ENCODE measurements at regions not wholly inside any gene's neighbourhood (a gene's known extent, or its start where the extent isn't known, plus 50 kb on each side); places are given as distances from the start of the nearest gene placed in this dataset.

- no peaks in the 10 kb centered on the region for H3K36me3 ChIP-seq (ENCODE audit: insufficient read depth, low read length)
- peaks cover 10% of the 10 kb centered on the region for H3K4me1 ChIP-seq (ENCODE audit: insufficient read depth, low read length)
- no peak overlapping the region for H3K4me3 ChIP-seq (ENCODE audit: low read depth in 1 of 2, low read length in 2 of 2)
- H3K27me3 ChIP-seq (ENCODE audit: control insufficient read depth in 1 of 2, insufficient read depth in 2 of 2, low read length in 2 of 2) = no peaks in the 10 kb centered on the region
- H3K9me3 ChIP-seq (ENCODE audit: low read length) = no peaks in the 10 kb centered on the region
- no peak overlapping the region for H3K9ac ChIP-seq (ENCODE audit: low read length)
- H3K27ac ChIP-seq (ENCODE audit: low read depth, low read length) = no peak overlapping the region
Observed at GRCh38 chr3:152622811-152623167, 212.1 kb upstream of the P2RY1 start.

DNA sequence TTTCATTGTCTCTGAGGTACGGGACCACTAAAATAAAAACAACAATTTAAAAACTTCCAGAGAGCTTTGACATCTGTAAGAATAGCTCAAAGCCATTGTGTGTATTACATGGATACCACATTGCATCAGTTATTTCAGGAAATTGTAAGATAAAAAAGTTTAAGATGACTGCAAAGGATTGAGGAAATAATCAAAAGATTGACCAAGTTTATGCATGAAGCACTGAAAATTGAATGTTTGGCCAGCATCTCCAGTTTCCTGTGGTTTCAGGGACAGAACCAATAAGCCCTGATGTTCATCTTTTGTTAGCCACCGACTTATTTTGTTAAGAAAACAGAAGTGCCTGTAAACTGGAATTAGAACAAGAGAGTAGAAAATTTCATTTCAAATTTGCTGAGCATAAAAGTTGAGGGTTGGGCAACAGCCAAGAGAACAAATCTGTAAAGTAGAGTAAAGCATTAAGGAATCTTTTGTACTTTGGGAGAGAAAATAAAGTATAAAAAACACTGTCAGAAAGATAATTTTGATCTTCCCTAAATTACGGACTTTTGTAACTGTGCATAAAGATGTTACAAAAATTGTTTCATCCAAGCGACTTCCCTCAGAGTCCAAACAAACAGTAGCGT, 211.5 kb upstream of the P2RY1 start:
- Histone ChIP-seq H3K27me3 (ENCODE audit: control insufficient read depth in 1 of 2, insufficient read depth in 2 of 2, low read length in 2 of 2) (no peaks in the 10 kb centered on the region), H3K9me3 (ENCODE audit: low read length) (no peaks in the 10 kb centered on the region), H3K4me3 (ENCODE audit: low read depth in 1 of 2, low read length in 2 of 2) (no peak overlapping the region), H3K9ac (ENCODE audit: low read length) (no peak overlapping the region), H3K27ac (ENCODE audit: low read depth, low read length) (no peak overlapping the region), H3K36me3 (ENCODE audit: insufficient read depth, low read length) (no peaks in the 10 kb centered on the region), H3K4me1 (ENCODE audit: insufficient read depth, low read length) (peaks cover 10% of the 10 kb centered on the region)

DNA sequence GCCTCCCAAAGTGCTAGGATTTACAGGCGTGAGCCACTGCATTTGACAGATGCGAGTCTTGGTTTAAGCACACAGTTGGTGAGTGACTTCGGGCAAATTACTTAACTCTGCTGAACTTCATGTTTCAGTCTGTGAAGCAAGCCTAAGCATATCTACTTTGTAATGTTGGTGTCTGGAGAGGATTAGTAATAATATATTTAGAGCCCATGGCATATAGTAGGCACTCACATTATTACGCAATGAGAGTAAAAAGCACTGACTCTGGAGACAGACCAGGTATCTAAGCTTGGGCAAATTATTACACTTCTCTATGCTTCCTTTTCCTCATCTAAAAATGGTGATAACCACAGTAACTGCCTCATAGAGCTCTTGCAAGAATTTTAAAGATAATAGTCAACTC, 208.7 kb upstream of the P2RY1 start:
- Histone ChIP-seq H3K27me3 (ENCODE audit: control insufficient read depth in 1 of 2, insufficient read depth in 2 of 2, low read length in 2 of 2) (no peaks in the 10 kb centered on the region), H3K4me3 (ENCODE audit: low read depth in 1 of 2, low read length in 2 of 2) (no peak overlapping the region)

DNA sequence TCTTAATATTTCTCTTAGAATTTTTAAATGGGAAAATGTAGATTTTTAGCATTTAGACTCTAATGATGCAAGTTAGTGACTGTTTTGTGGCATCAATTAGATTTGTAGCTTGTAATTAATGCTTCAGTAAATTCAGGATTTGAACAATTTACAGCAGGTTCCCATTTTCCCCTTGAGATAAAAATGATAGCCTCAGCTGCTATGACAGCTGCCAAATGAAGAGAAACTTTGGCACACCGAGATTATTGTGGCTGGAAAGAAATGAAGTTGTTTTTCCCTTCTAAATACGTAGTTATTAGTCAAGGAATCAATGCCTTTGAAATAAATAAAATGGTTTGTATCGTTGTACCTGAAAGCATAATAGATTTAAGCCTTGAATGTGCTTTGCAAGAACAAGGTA, 206.4 kb upstream of the P2RY1 start:
- Histone ChIP-seq H3K4me1 (ENCODE audit: insufficient read depth, low read length) (no peaks in the 10 kb centered on the region), H3K36me3 (ENCODE audit: insufficient read depth, low read length) (no peaks in the 10 kb centered on the region), H3K9me3 (ENCODE audit: low read length) (no peaks in the 10 kb centered on the region)

More for the DNA sequence above, 208.7 kb upstream of the P2RY1 start:
- Histone ChIP-seq H3K4me1 (ENCODE audit: insufficient read depth, low read length) (no peaks in the 10 kb centered on the region), H3K27ac (ENCODE audit: low read depth, low read length) (no peak overlapping the region), H3K36me3 (ENCODE audit: insufficient read depth, low read length) (no peaks in the 10 kb centered on the region), H3K9ac (ENCODE audit: low read length) (no peak overlapping the region), H3K9me3 (ENCODE audit: low read length) (no peaks in the 10 kb centered on the region)

GRCh38 chr3:152629363-152630122, 205.4 kb upstream of the P2RY1 start:
- H3K9ac ChIP-seq (ENCODE audit: low read length) = no peak overlapping the region
- no peak overlapping the region for H3K4me3 ChIP-seq (ENCODE audit: low read depth in 1 of 2, low read length in 2 of 2)
- no peaks in the 10 kb centered on the region for H3K9me3 ChIP-seq (ENCODE audit: low read length)
- no peaks in the 10 kb centered on the region for H3K36me3 ChIP-seq (ENCODE audit: insufficient read depth, low read length)
- no peaks in the 10 kb centered on the region for H3K4me1 ChIP-seq (ENCODE audit: insufficient read depth, low read length)
- H3K27me3 ChIP-seq (ENCODE audit: control insufficient read depth in 1 of 2, insufficient read depth in 2 of 2, low read length in 2 of 2) = no peaks in the 10 kb centered on the region
- no peak overlapping the region for H3K27ac ChIP-seq (ENCODE audit: low read depth, low read length)

More for the DNA sequence above, 206.4 kb upstream of the P2RY1 start:
- Histone ChIP-seq H3K9ac (ENCODE audit: low read length) (no peak overlapping the region), H3K27me3 (ENCODE audit: control insufficient read depth in 1 of 2, insufficient read depth in 2 of 2, low read length in 2 of 2) (no peaks in the 10 kb centered on the region), H3K27ac (ENCODE audit: low read depth, low read length) (no peak overlapping the region), H3K4me3 (ENCODE audit: low read depth in 1 of 2, low read length in 2 of 2) (no peak overlapping the region)

DNA sequence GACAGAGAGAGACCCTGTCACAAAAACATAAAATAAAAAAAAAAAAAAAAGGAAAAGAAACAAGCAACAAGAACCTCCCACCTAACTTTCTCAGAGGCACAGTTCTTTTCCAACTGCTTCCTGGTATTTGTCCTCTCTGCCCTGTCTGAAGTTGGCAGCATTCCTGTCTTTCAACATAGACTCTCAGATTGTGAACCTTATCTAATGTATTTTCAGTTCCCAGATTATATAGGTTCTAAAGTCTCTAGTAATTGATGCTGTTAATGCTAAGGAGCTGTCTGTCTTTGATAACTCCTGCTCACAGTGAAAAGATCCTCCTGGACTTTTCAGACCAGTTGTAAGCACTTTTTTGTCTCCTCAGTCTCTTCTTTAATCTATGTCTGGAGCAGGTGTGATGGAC, 199.5 kb upstream of the P2RY1 start:
- Histone ChIP-seq H3K4me3 (ENCODE audit: low read depth in 1 of 2, low read length in 2 of 2) (no peak overlapping the region), H3K9me3 (ENCODE audit: low read length) (no peaks in the 10 kb centered on the region), H3K4me1 (ENCODE audit: insufficient read depth, low read length) (no peaks in the 10 kb centered on the region), H3K9ac (ENCODE audit: low read length) (no peak overlapping the region), H3K27me3 (ENCODE audit: control insufficient read depth in 1 of 2, insufficient read depth in 2 of 2, low read length in 2 of 2) (no peaks in the 10 kb centered on the region), H3K27ac (ENCODE audit: low read depth, low read length) (no peak overlapping the region), H3K36me3 (ENCODE audit: insufficient read depth, low read length) (no peaks in the 10 kb centered on the region)

- no peak overlapping the region for H3K27ac ChIP-seq (ENCODE audit: low read depth, low read length)
- H3K9ac ChIP-seq (ENCODE audit: low read length) = no peak overlapping the region
- no peak overlapping the region for H3K4me3 ChIP-seq (ENCODE audit: low read depth in 1 of 2, low read length in 2 of 2)
- no peaks in the 10 kb centered on the region for H3K4me1 ChIP-seq (ENCODE audit: insufficient read depth, low read length)
- H3K36me3 ChIP-seq (ENCODE audit: insufficient read depth, low read length) = no peaks in the 10 kb centered on the region
- H3K27me3 ChIP-seq (ENCODE audit: control insufficient read depth in 1 of 2, insufficient read depth in 2 of 2, low read length in 2 of 2) = no peaks in the 10 kb centered on the region
- H3K9me3 ChIP-seq (ENCODE audit: low read length) = no peaks in the 10 kb centered on the region
Observed at GRCh38 chr3:152636651-152637050, 198.3 kb upstream of the P2RY1 start.

DNA sequence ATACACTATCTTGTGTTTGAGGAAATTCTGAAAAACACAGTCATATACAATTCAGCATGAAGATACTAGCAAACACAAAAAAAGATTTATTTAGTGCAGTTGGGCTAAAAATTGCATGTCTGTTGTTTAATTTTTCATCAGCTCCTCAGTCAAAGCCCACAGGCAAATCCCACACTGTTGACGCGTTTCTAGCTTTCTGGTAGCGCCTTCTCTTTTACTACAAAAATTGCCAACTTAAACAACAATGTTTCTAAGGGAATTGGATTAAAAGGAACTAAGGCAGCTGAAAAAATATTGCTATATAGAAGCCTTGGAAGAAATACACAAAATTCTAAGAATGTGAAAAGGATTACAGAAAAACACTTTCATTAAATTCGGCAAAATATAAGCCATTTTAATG, 196.7 kb upstream of the P2RY1 start:
- H3K27ac ChIP-seq (ENCODE audit: low read depth, low read length) = no peak overlapping the region
- H3K27me3 ChIP-seq (ENCODE audit: control insufficient read depth in 1 of 2, insufficient read depth in 2 of 2, low read length in 2 of 2) = no peaks in the 10 kb centered on the region
- no peaks in the 10 kb centered on the region for H3K9me3 ChIP-seq (ENCODE audit: low read length)
- no peaks in the 10 kb centered on the region for H3K36me3 ChIP-seq (ENCODE audit: insufficient read depth, low read length)
- no peaks in the 10 kb centered on the region for H3K4me1 ChIP-seq (ENCODE audit: insufficient read depth, low read length)
- no peak overlapping the region for H3K9ac ChIP-seq (ENCODE audit: low read length)
- H3K4me3 ChIP-seq (ENCODE audit: low read depth in 1 of 2, low read length in 2 of 2) = no peak overlapping the region

DNA sequence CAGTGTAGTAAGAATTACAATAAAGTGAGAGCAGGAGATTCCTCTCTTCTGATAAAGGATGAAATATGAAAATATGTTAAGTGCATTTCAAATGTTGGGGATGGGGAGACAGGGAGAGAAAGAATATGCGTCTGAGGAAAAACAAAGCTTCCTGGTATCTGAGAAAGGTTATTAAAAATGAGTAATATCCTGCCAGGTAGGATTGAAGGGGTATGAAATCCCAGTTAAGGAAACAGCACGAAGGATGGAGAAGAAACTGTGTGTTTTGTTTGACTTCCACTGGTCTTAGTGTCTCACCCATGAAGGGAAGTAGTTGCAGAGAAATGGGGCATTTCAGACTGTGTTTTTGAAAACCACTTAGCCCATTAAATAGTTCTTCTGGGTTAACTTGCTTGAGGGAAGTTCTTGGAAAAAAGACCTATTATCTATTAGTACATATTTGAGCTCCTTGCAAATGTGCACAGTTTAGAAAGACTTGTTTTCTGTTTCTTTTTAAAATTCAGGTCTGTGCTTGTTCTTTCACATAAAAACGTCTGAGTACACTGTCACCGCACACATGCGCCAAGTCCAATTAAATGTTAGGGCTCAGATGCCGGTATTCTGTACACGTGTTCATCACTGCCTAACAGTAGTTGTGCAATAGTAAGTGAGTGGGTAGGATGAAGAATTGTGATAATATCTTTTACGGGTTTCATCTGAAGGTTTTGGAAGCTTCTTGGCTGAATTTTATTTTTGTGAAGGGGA, 196.1 kb upstream of the P2RY1 start:
- H3K36me3 ChIP-seq (ENCODE audit: insufficient read depth, low read length) = no peaks in the 10 kb centered on the region
- H3K27me3 ChIP-seq (ENCODE audit: control insufficient read depth in 1 of 2, insufficient read depth in 2 of 2, low read length in 2 of 2) = no peaks in the 10 kb centered on the region
- H3K4me1 ChIP-seq (ENCODE audit: insufficient read depth, low read length) = no peaks in the 10 kb centered on the region
- H3K9ac ChIP-seq (ENCODE audit: low read length) = no peak overlapping the region
- no peak overlapping the region for H3K4me3 ChIP-seq (ENCODE audit: low read depth in 1 of 2, low read length in 2 of 2)
- no peak overlapping the region for H3K27ac ChIP-seq (ENCODE audit: low read depth, low read length)
- no peaks in the 10 kb centered on the region for H3K9me3 ChIP-seq (ENCODE audit: low read length)

- Histone ChIP-seq H3K27me3 (ENCODE audit: control insufficient read depth in 1 of 2, insufficient read depth in 2 of 2, low read length in 2 of 2) (no peaks in the 10 kb centered on the region), H3K9me3 (ENCODE audit: low read length) (no peaks in the 10 kb centered on the region), H3K4me3 (ENCODE audit: low read depth in 1 of 2, low read length in 2 of 2) (no peak overlapping the region), H3K27ac (ENCODE audit: low read depth, low read length) (no peak overlapping the region), H3K9ac (ENCODE audit: low read length) (no peak overlapping the region), H3K4me1 (ENCODE audit: insufficient read depth, low read length) (no peaks in the 10 kb centered on the region), H3K36me3 (ENCODE audit: insufficient read depth, low read length) (no peaks in the 10 kb centered on the region)
Observed at GRCh38 chr3:152641198-152641597, 193.7 kb upstream of the P2RY1 start.

- H3K36me3 ChIP-seq (ENCODE audit: insufficient read depth, low read length) = no peaks in the 10 kb centered on the region
- H3K27ac ChIP-seq (ENCODE audit: low read depth, low read length) = no peak overlapping the region
- no peaks in the 10 kb centered on the region for H3K27me3 ChIP-seq (ENCODE audit: control insufficient read depth in 1 of 2, insufficient read depth in 2 of 2, low read length in 2 of 2)
- H3K9ac ChIP-seq (ENCODE audit: low read length) = no peak overlapping the region
- no peak overlapping the region for H3K4me3 ChIP-seq (ENCODE audit: low read depth in 1 of 2, low read length in 2 of 2)
- H3K9me3 ChIP-seq (ENCODE audit: low read length) = no peaks in the 10 kb centered on the region
- H3K4me1 ChIP-seq (ENCODE audit: insufficient read depth, low read length) = no peaks in the 10 kb centered on the region
Observed at GRCh38 chr3:152642658-152643057, 192.3 kb upstream of the P2RY1 start.

Data from muscle layer of colon (tissue), 2 donors.